Heart right ventricle (tissue), 16 donors: ENCODE measurements at regions not wholly inside any gene's neighbourhood (a gene's known extent, or its start where the extent isn't known, plus 50 kb on each side); places are given as distances from the start of the nearest gene placed in this dataset.

Experiments used
- ATAC-seq, 8 donors: fragments of 200-7000 bp; cut with Tn5 transposase; one replicate each; pipeline ENCODE4 v1.9.1; 2020; ENCODE audit warnings: mild to moderate bottlenecking in 8 of 8, moderate library complexity in 8 of 8, moderate number of reproducible peaks in 1 of 8
- DNase-seq, 2 donors: peaks; one replicate each; pipeline ENCODE4 v3.0.0-alpha.2; 2020
- H3K27ac ChIP-seq, 10 donors: fragments of 200-600 bp; sonication (generic) in 2 of 10; one replicate each; pipeline versions ENCODE4 v1.5.0 to v1.8.0; 2020 to 2022; ENCODE audit warnings: mild to moderate bottlenecking in 3 of 10
- H3K27me3 ChIP-seq, 7 donors: fragments of 200-600 bp; one replicate each; pipeline ENCODE4 v1.8.0; 2021 to 2022; ENCODE audit warnings: mild to moderate bottlenecking in 2 of 7
- H3K36me3 ChIP-seq, 9 donors: fragments of 200-600 bp; sonication (generic) in 1 of 9; one replicate each; pipeline versions ENCODE4 v1.5.0 to v1.8.0; 2020 to 2022; ENCODE audit warnings: mild to moderate bottlenecking in 2 of 9
- H3K4me1 ChIP-seq, 9 donors: fragments of 200-600 bp; sonication (generic) in 1 of 9; one replicate each; pipeline versions ENCODE4 v1.5.0 to v1.8.0; 2020 to 2022; ENCODE audit warnings: mild to moderate bottlenecking in 4 of 9
- H3K4me3 ChIP-seq, 10 donors: fragments of 200-600 bp; sonication (generic) in 2 of 10; one replicate each; pipeline versions ENCODE4 v1.5.0 to v1.8.0; 2020 to 2022; ENCODE audit warnings: mild to moderate bottlenecking in 7 of 10, moderate library complexity in 2 of 10
- H3K9me3 ChIP-seq, 11 donors: fragments of 200-600 bp in 10 of 11; sonication (generic) in 2 of 11; one replicate each; pipeline versions ENCODE4 v1.5.0 to v1.8.0; 2013 to 2022; ENCODE audit warnings: mild to moderate bottlenecking in 2 of 11, control low read depth in 1 of 11, moderate library complexity in 1 of 11
- CTCF ChIP-seq, 9 donors: fragments of 200-600 bp; sonication (generic) in 2 of 9; IDR thresholded peaks; one replicate each; pipeline versions ENCODE4 v1.5.0 to v1.8.0; 2021 to 2022; ENCODE audit warnings: antibody characterized with exemption in 9 of 9, mild to moderate bottlenecking in 5 of 9, moderate library complexity in 1 of 9
- WGBS, 2 donors: extraction: QIAGEN DNeasy Blood & Tissue Kit; methylation state at CpG; one replicate each; pipeline ENCODE4 v1.1.7; 2013; ENCODE audit warnings: inconsistent platforms in 1 of 2; 5-methylcytosine and 5-hydroxymethylcytosine counted together
- intact Hi-C, 10 donors: fragments of 100-400 bp; cut with DNase I; formaldehyde crosslinking; loops; one replicate each; pipeline versions ENCODE4 v1.11.1 to v1.14.2; 2022
- donor health status: Arrhythmogenic right ventricular cardiomyopathy.
- donor health status: ischemic (EF 13 %, LVEDD 7.1; RV severe dilation, severe dysfunction).
- donor health status: healthy with polysubstance abuse.
- donor health status: DM: no; HTN: yes; CAD: no.
- donor health status: DM: no; HTN: no; CAD: no.
- donor health status: ischemic (EF 25% LVEDD 6.9; RV normal size, moderate dysfunction).
- donor health status: ischemic (EF 25% LVEDD 5.7; RV mildly dilated, moderate dysfunction).
- donor health status: healthy.
- donor health status: DM: yes; HTN: yes; CAD: no.
- donor health status: Ischemic cardiomyopathy.
- donor health status: ischemic (EF 35%, LVEDD 5.7; RV mildly dilated, moderate dysfunction).
- donor health status: nonischemic (EF 11% LVEDD 7.7; RV severe dilation, severe dysfunction).
- donor health status: DM: yes; HTN: yes; CAD: no.
- donor health status: PGD.
- donor health status: ischemic (EF 29% LVEDD 5.4; RV normal size, mild dysfunction).
- donor health status: nonischemic (EF 23%, LVEDD 6.1; RV moderate dilation, normal function).

GRCh38 chr12:67843257-67843656 lies 146.0 kb upstream of the IFNG-AS1 start:
- intact Hi-C loops = no loop called here
- ATAC-seq = no peak

DNA sequence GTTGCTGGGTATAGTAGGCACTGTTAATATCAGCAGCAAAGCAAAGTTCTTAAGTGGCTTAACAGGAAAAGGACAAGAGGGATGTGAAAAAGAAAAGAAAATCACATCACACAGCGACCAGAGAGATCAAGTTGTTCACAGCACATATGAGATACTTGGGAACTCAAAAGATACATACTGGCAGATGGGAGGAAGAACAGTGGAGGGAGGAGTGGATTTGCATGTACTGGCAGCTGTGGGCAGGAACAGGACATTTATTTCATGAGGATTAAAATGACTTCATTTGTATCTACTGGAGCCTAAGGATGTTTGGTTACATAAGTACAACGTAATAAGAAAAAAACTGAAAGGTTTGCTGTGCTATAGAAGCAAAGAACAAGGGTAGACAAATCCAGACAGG lies 136.5 kb upstream of the IFNG-AS1 start:
- ATAC-seq (no peak), DNase-seq (no peak)
- H3K36me3 ChIP-seq = no peaks in the 10 kb centered on the region
- H3K4me3 ChIP-seq = no peak overlapping the region
- intact Hi-C loops = no loop called here
- 68 to 71% methylated on average over 2 of the region's 2 CpGs for WGBS, 2 donors
- no peak overlapping the region for H3K27ac ChIP-seq
- no peak for TF ChIP-seq CTCF (IDR thresholded peaks at IDR 0.05)
- H3K9me3 ChIP-seq = peaks cover 0 to 4% (median 0%) of the 10 kb centered on the region in 11 donors
- no peaks in the 10 kb centered on the region for H3K4me1 ChIP-seq
- no peaks in the 10 kb centered on the region for H3K27me3 ChIP-seq

More at GRCh38 chr12:67843257-67843656, 146.0 kb upstream of the IFNG-AS1 start:
- no peak for DNase-seq
- Histone ChIP-seq H3K4me1 (no peaks in the 10 kb centered on the region), H3K36me3 (no peaks in the 10 kb centered on the region), H3K9me3 (peaks cover 0 to 14% (median 4%) of the 10 kb centered on the region in 11 donors), H3K27me3 (no peaks in the 10 kb centered on the region), H3K27ac (no peak overlapping the region), H3K4me3 (no peak overlapping the region)
- TF ChIP-seq CTCF (IDR thresholded peaks at IDR 0.05) = no peak
- 91 to 96% methylated on average over 3 of the region's 3 CpGs for WGBS, 2 donors

- no peak for ATAC-seq
These were observed 136.0 kb upstream of the IFNG-AS1 start for GRCh38 chr12:67853204-67853603.

DNA sequence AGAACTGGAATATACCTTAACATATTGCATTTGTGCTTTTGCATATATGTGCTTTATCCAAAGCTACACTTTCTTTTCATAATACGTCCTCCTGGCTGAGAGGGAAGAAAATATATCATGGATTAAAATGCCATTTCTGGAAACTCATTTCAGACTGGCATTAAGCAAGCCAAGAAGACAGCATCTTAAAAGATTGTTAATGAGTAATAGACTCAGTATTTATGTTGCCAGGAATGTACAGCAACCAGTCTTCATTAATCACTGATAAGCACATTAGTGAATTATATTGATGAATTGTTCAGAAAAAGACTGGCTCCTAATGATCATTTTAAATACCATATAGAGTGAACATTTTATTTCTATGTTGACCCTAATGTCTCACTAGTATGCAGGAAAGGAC lies 134.9 kb upstream of the IFNG-AS1 start:
- intact Hi-C loops = no loop called here
- no peak overlapping the region for H3K4me3 ChIP-seq
- no peaks in the 10 kb centered on the region for H3K27me3 ChIP-seq
- H3K9me3 ChIP-seq = peaks cover 0 to 3% (median 0%) of the 10 kb centered on the region in 11 donors
- no peak overlapping the region for H3K27ac ChIP-seq
- TF ChIP-seq CTCF (IDR thresholded peaks at IDR 0.05) = no peak
- 89 to 95% methylated on average over 1 of the region's 1 CpG for WGBS, 2 donors
- no peaks in the 10 kb centered on the region for H3K36me3 ChIP-seq
- no peak for DNase-seq
- no peak for ATAC-seq
- no peaks in the 10 kb centered on the region for H3K4me1 ChIP-seq

More at GRCh38 chr12:67853204-67853603, 136.0 kb upstream of the IFNG-AS1 start:
- no peak overlapping the region for H3K27ac ChIP-seq
- TF ChIP-seq CTCF (IDR thresholded peaks at IDR 0.05) = no peak
- 67 to 74% methylated on average over 3 of the region's 3 CpGs for WGBS, 2 donors
- intact Hi-C loops = no loop called here
- no peak overlapping the region for H3K4me3 ChIP-seq
- H3K9me3 ChIP-seq = peaks cover 0 to 4% (median 0%) of the 10 kb centered on the region in 11 donors
- H3K36me3 ChIP-seq = no peaks in the 10 kb centered on the region
- no peak for DNase-seq
- H3K4me1 ChIP-seq = no peaks in the 10 kb centered on the region
- H3K27me3 ChIP-seq = no peaks in the 10 kb centered on the region
